ACC112 (cell line): ENCODE measurements at regions not wholly inside any gene's neighbourhood (a gene's known extent, or its start where the extent isn't known, plus 50 kb on each side); places are given as distances from the start of the nearest gene placed in this dataset.

Experiments used
- H2AFZ ChIP-seq: fragments of 200-600 bp; sonication (generic); one replicate; pipeline ENCODE4 v1.6.0; 2017; ENCODE audit warnings: antibody characterized with exemption, low read length; ENCODE audit not compliant: unreplicated experiment
- H3K27ac ChIP-seq: fragments of 200-600 bp; sonication (generic); 2 replicates; pipeline ENCODE4 v1.5.1; 2014; ENCODE audit warnings: low read depth, mild to moderate bottlenecking, antibody characterized with exemption, low read length, moderate library complexity
- H3K27me3 ChIP-seq: fragments of 200-600 bp; sonication (generic); 2 replicates; pipeline ENCODE4 v1.6.1; 2014; ENCODE audit warnings: mild to moderate bottlenecking, antibody characterized with exemption, low read length, moderate library complexity, mixed read lengths; ENCODE audit not compliant: insufficient read depth
- H3K36me3 ChIP-seq: fragments of 200-600 bp; sonication (generic); 2 replicates; pipeline ENCODE4 v1.6.1; 2016; ENCODE audit warnings: mild to moderate bottlenecking, antibody characterized with exemption, low read length, moderate library complexity, mixed read lengths; ENCODE audit not compliant: insufficient read depth
- H3K4me1 ChIP-seq: fragments of 200-600 bp; sonication (generic); one replicate; pipeline ENCODE4 v1.6.1; 2016; ENCODE audit warnings: low read length, mixed read lengths; ENCODE audit not compliant: insufficient read depth, unreplicated experiment, control insufficient read depth
- H3K4me3 ChIP-seq: fragments of 200-600 bp; sonication (generic); 2 replicates; pipeline ENCODE4 v1.5.1; 2014; ENCODE audit warnings: mild to moderate bottlenecking, low read depth, low read length
- H3K79me2 ChIP-seq: fragments of 200-600 bp; sonication (generic); one replicate; pipeline ENCODE4 v1.6.0; 2016; ENCODE audit warnings: low read length; ENCODE audit not compliant: control insufficient read depth, unreplicated experiment, insufficient read depth

- H3K4me1 ChIP-seq: no peaks in the 10 kb centered on the region
- no peak overlapping the region for H3K27ac ChIP-seq
- H2AFZ ChIP-seq: no peak overlapping the region
- H3K36me3 ChIP-seq: no peaks in the 10 kb centered on the region
- H3K79me2 ChIP-seq: no peaks in the 10 kb centered on the region
- no peak overlapping the region for H3K4me3 ChIP-seq
- H3K27me3 ChIP-seq: peaks cover 6% of the 10 kb centered on the region
Measured at GRCh38 chr12:4015225-4016091, 142.3 kb upstream of the PARP11 start.

DNA sequence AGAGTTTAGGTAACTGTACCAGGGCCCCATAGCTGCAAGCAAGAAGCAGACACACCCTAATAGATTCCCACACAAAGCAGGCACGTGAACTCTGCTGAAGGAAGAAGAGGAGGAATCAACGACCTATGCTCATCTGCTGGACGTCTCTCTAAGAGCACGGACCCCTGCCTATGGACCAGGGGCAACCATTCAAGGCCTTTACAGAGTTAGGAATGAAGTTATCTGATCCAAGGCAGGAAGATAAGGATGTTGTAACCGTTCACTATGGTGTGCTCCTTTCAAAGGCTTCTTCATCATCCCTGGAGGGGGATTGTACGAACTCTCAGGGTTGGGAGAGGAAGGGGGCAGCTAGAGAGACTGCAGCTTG is 141.6 kb upstream of the PARP11 start:
- Histone ChIP-seq H3K27ac (no peak overlapping the region), H3K4me1 (no peaks in the 10 kb centered on the region), H2AFZ (no peak overlapping the region), H3K27me3 (peaks cover 11% of the 10 kb centered on the region), H3K4me3 (no peak overlapping the region), H3K79me2 (no peaks in the 10 kb centered on the region), H3K36me3 (no peaks in the 10 kb centered on the region)

- H3K79me2 ChIP-seq: no peaks in the 10 kb centered on the region
- H2AFZ ChIP-seq: no peak overlapping the region
- H3K4me3 ChIP-seq: no peak overlapping the region
- peaks cover 11% of the 10 kb centered on the region for H3K27me3 ChIP-seq
- H3K36me3 ChIP-seq: no peaks in the 10 kb centered on the region
- no peak overlapping the region for H3K27ac ChIP-seq
- no peaks in the 10 kb centered on the region for H3K4me1 ChIP-seq
Measured at GRCh38 chr12:4014444-4014843, 141.2 kb upstream of the PARP11 start.

DNA sequence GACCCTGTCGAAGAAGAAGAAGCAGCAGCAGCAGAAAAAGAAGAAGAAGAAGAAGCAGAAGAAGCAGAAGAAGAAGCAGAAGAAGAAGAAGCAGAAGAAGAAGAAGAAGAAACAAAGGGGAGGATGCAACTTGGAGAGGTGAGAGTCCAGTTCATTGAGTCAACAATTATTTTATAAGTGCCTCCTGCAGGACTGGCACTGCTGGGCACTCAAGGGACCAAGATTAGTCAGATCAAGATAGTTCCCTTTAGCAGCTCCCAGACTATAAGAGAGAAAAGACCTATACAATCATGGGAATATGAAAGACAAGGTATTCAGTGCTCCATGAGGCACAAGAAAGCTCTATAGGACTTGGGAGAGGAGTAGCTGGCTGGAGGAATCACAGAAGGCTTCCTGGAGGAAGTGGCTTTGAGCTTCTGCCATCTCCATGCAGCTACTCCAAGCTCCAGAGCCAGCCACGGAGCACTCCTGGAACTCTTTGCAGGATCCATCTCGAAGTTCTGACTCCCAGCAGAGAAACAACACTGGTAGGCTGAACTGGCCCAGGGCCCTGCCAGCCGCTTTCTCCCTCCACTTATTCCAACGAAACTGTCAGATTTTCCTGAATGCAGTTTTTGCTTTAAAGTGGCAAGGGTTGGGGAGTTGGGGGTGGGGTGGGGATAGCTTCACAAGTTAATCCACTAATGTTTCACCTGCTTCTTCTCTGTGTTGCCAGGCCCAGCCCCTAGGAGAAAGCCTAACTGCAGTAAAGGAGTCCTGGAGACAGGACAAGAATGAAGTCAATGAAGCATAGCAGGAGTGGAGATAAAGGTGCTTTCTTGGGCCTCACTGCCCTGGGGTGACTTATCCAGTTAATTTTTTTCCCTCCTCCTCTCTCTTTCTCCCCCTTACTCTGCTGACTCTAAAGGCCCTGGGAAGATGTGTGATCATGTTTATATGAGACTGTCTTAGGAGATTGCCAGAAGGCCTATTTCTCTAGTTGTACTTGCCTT is 140.1 kb upstream of the PARP11 start:
- no peak overlapping the region for H2AFZ ChIP-seq
- no peak overlapping the region for H3K27ac ChIP-seq
- H3K36me3 ChIP-seq: no peaks in the 10 kb centered on the region
- no peaks in the 10 kb centered on the region for H3K79me2 ChIP-seq
- H3K4me3 ChIP-seq: no peak overlapping the region
- H3K27me3 ChIP-seq: peaks cover 19% of the 10 kb centered on the region
- no peaks in the 10 kb centered on the region for H3K4me1 ChIP-seq

GRCh38 chr12:4012073-4012472 is 138.9 kb upstream of the PARP11 start:
- H3K36me3 ChIP-seq: no peaks in the 10 kb centered on the region
- H3K27me3 ChIP-seq: peaks cover 22% of the 10 kb centered on the region
- no peaks in the 10 kb centered on the region for H3K4me1 ChIP-seq
- no peak overlapping the region for H3K27ac ChIP-seq
- no peak overlapping the region for H3K4me3 ChIP-seq
- H2AFZ ChIP-seq: no peak overlapping the region
- H3K79me2 ChIP-seq: no peaks in the 10 kb centered on the region

DNA sequence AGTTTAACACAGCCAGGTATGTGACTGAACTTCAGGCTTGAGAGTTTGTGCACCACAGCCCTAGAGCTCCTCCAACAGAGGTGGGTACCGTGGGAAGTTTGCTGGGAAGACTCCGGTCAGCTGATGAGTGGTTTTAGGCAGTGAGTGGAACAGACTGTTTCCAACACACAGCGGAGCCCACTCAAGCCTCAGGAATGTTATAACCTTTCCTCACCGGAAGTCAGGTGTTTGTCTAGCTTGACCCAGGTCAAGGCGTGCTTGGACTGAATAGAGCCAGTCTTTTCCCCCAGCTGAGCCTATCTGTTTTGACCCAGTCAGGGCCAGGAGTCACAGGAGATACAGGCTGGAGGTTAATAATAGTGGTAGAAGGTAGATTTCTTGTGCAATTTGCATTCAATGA is 138.4 kb upstream of the PARP11 start:
- peaks cover 27% of the 10 kb centered on the region for H3K27me3 ChIP-seq
- H3K4me1 ChIP-seq: no peaks in the 10 kb centered on the region
- H3K36me3 ChIP-seq: no peaks in the 10 kb centered on the region
- no peak overlapping the region for H3K4me3 ChIP-seq
- no peak overlapping the region for H2AFZ ChIP-seq
- no peak overlapping the region for H3K27ac ChIP-seq
- no peaks in the 10 kb centered on the region for H3K79me2 ChIP-seq

GRCh38 chr12:4009979-4010704 is 136.9 kb upstream of the PARP11 start:
- no peak overlapping the region for H3K4me3 ChIP-seq
- no peak overlapping the region for H3K27ac ChIP-seq
- no peaks in the 10 kb centered on the region for H3K36me3 ChIP-seq
- peaks cover 33% of the 10 kb centered on the region for H3K27me3 ChIP-seq
- no peaks in the 10 kb centered on the region for H3K4me1 ChIP-seq
- no peak overlapping the region for H2AFZ ChIP-seq
- no peaks in the 10 kb centered on the region for H3K79me2 ChIP-seq

- no peaks in the 10 kb centered on the region for H3K4me1 ChIP-seq
- no peak overlapping the region for H3K27ac ChIP-seq
- H3K27me3 ChIP-seq: peaks cover 53% of the 10 kb centered on the region
- no peak overlapping the region for H3K4me3 ChIP-seq
- no peaks in the 10 kb centered on the region for H3K79me2 ChIP-seq
- H2AFZ ChIP-seq: no peak overlapping the region
- H3K36me3 ChIP-seq: no peaks in the 10 kb centered on the region
Measured at GRCh38 chr12:4006743-4007142, 133.5 kb upstream of the PARP11 start.

- no peaks in the 10 kb centered on the region for H3K4me1 ChIP-seq
- H2AFZ ChIP-seq: no peak overlapping the region
- H3K27ac ChIP-seq: no peak overlapping the region
Measured at GRCh38 chr12:4005851-4006430, 132.7 kb upstream of the PARP11 start.

DNA sequence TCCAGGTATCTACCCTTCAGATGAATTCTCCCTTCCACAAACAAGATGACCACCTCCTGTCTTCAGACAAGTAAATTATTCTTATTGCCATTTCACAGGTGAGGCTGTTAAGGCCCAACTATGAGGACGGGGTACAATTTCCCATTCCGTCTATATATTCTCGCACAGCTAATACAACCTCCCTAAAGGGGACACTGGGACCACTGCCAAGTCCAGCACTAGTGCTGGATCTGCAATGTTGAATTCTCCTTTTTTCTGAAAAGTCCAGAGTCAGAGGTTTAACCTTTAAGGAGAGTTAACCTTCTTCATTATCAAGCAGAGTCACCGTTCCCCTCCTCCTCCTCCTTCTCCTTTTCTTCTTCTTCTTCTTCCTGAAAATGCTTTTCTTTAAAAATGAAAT is 130.4 kb upstream of the PARP11 start:
- Histone ChIP-seq H3K4me1 (no peaks in the 10 kb centered on the region), H3K27ac (no peak overlapping the region), H3K79me2 (no peaks in the 10 kb centered on the region), H3K4me3 (no peak overlapping the region), H3K36me3 (no peaks in the 10 kb centered on the region), H3K27me3 (peaks cover 63% of the 10 kb centered on the region), H2AFZ (no peak overlapping the region)

More at GRCh38 chr12:4005851-4006430, 132.7 kb upstream of the PARP11 start:
- Histone ChIP-seq H3K4me3 (no peak overlapping the region), H3K79me2 (no peaks in the 10 kb centered on the region), H3K27me3 (peaks cover 60% of the 10 kb centered on the region), H3K36me3 (no peaks in the 10 kb centered on the region)
